ENCODE measurements at regions not wholly inside any gene's neighbourhood (a gene's known extent, or its start where the extent isn't known, plus 50 kb on each side); places are given as distances from the start of the nearest gene placed in this dataset.

GRCh38 chr18:46282646-46283045 lies 178.5 kb downstream of the HAUS1 start:
- intact Hi-C loops (cut with micrococcal nuclease) = no loop called here

More at GRCh38 chr18:46282646-46283045, 178.5 kb downstream of the HAUS1 start:
- no peaks in the 10 kb centered on the region for H4K20me1 ChIP-seq (ENCODE audit: insufficient read depth)
- no peak overlapping the region for H3K27ac ChIP-seq (ENCODE audit: low read depth, low read length)
- H3K36me3 ChIP-seq (ENCODE audit: control insufficient read depth in 1 of 2, insufficient read depth in 2 of 2, low read length in 2 of 2) = no peaks in the 10 kb centered on the region
- RAD21 ChIA-PET (ENCODE audit: low non-redundant PET in 1 of 2, low total read pairs in 2 of 2, uncharacterized antibody in 2 of 2, unreplicated experiment in 2 of 2) = no interaction called here
- no peak overlapping the region for H3K4me2 ChIP-seq (ENCODE audit: low read length)
- no peaks in the 10 kb centered on the region for H3K9me3 ChIP-seq (ENCODE audit: control insufficient read depth in 1 of 2, insufficient read depth in 1 of 2, low read depth in 1 of 2, low read length in 2 of 2)
- BruUV-seq (replicated peaks) = no TSS peak
- CTCF ChIA-PET = interaction anchor here (1.6 to 4.7 kb wide), 3 partner anchors 109 to 375 kb away, joined by 4 to 76 read pairs (median 35); partner anchors contain the start of gene LOXHD1
- POLR2A ChIA-PET = no interaction called here
- no peak overlapping the region for H3K9ac ChIP-seq (ENCODE audit: low read length)
- TF ChIP-seq ELF1 (IDR thresholded peaks at IDR 0.05; ENCODE audit: borderline replicate concordance, low read depth) = no peak
- TF ChIP-seq, protein P1, sequence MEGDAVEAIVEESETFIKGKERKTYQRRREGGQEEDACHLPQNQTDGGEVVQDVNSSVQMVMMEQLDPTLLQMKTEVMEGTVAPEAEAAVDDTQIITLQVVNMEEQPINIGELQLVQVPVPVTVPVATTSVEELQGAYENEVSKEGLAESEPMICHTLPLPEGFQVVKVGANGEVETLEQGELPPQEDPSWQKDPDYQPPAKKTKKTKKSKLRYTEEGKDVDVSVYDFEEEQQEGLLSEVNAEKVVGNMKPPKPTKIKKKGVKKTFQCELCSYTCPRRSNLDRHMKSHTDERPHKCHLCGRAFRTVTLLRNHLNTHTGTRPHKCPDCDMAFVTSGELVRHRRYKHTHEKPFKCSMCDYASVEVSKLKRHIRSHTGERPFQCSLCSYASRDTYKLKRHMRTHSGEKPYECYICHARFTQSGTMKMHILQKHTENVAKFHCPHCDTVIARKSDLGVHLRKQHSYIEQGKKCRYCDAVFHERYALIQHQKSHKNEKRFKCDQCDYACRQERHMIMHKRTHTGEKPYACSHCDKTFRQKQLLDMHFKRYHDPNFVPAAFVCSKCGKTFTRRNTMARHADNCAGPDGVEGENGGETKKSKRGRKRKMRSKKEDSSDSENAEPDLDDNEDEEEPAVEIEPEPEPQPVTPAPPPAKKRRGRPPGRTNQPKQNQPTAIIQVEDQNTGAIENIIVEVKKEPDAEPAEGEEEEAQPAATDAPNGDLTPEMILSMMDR (IDR thresholded peaks at IDR 0.05 in 2 of 3, conservative IDR thresholded peaks at IDR 0.05 in 1 of 3; ENCODE audit: borderline replicate concordance in 1 of 3, insufficient read depth in 1 of 3, low read depth in 2 of 3, low read length in 2 of 3) = no peak
- no peak for TF ChIP-seq RAD21 (IDR thresholded peaks at IDR 0.05; ENCODE audit: low read depth)
- no peak for TF ChIP-seq SP1 (IDR thresholded peaks at IDR 0.05; ENCODE audit: low read depth)
- no peak for TF ChIP-seq SRF (IDR thresholded peaks at IDR 0.05; ENCODE audit: low read depth)
- TF ChIP-seq TCF7L2 (IDR thresholded peaks at IDR 0.05; ENCODE audit: borderline replicate concordance, extremely low read depth, insufficient read depth, insufficient read length) = no peak
- no peak for TF ChIP-seq REST (IDR thresholded peaks at IDR 0.05; ENCODE audit: low read depth)
- no peak for TF ChIP-seq ATF3 (IDR thresholded peaks at IDR 0.05)
- no peak for TF ChIP-seq EGR1 (IDR thresholded peaks at IDR 0.05; ENCODE audit: low read depth)
- TF ChIP-seq CEBPB (IDR thresholded peaks at IDR 0.05; ENCODE audit: low read depth) = no peak
- TF ChIP-seq POLR2A (IDR thresholded peaks at IDR 0.05; ENCODE audit: borderline replicate concordance, extremely low read depth, insufficient read depth, insufficient read length) = no peak
- no peak overlapping the region for H2AFZ ChIP-seq (ENCODE audit: low read depth, low read length, poor library complexity, severe bottlenecking)
- H3K79me2 ChIP-seq (ENCODE audit: insufficient read depth, low read length) = no peaks in the 10 kb centered on the region
- no peak for DNase-seq (ENCODE audit: low read depth, low spot score)
- ATAC-seq = no peak
- no peaks in the 10 kb centered on the region for H3K4me1 ChIP-seq (ENCODE audit: control insufficient read depth in 1 of 2, insufficient read depth in 2 of 2, low read length in 2 of 2)
- H3K9me2 ChIP-seq (ENCODE audit: insufficient read depth) = no peaks in the 10 kb centered on the region
- H3K27me3 ChIP-seq (ENCODE audit: insufficient read depth, low read length) = no peaks in the 10 kb centered on the region
- H3K4me3 ChIP-seq (replicated peaks in 1 of 2; ENCODE audit: low read depth in 1 of 2, low read length in 2 of 2) = no peak overlapping the region

All from HCT116 (cell line).